ENCODE measurements at regions not wholly inside any gene's neighbourhood (a gene's known extent, or its start where the extent isn't known, plus 50 kb on each side); places are given as distances from the start of the nearest gene placed in this dataset.

GRCh38 chr11:90601261-90601660 is 378.4 kb upstream of the CHORDC1 start:
- no peaks in the 10 kb centered on the region for H3K79me2 ChIP-seq (ENCODE audit: control insufficient read depth, low read length)
- H3K4me3 ChIP-seq (ENCODE audit: low read length) = no peak overlapping the region
- no peak overlapping the region for H3K4me2 ChIP-seq (ENCODE audit: low read length)
- no peak for TF ChIP-seq EZH2phosphoT487 (IDR thresholded peaks at IDR 0.05; ENCODE audit: borderline replicate concordance, low read length)
- TF ChIP-seq, protein P1, sequence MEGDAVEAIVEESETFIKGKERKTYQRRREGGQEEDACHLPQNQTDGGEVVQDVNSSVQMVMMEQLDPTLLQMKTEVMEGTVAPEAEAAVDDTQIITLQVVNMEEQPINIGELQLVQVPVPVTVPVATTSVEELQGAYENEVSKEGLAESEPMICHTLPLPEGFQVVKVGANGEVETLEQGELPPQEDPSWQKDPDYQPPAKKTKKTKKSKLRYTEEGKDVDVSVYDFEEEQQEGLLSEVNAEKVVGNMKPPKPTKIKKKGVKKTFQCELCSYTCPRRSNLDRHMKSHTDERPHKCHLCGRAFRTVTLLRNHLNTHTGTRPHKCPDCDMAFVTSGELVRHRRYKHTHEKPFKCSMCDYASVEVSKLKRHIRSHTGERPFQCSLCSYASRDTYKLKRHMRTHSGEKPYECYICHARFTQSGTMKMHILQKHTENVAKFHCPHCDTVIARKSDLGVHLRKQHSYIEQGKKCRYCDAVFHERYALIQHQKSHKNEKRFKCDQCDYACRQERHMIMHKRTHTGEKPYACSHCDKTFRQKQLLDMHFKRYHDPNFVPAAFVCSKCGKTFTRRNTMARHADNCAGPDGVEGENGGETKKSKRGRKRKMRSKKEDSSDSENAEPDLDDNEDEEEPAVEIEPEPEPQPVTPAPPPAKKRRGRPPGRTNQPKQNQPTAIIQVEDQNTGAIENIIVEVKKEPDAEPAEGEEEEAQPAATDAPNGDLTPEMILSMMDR (IDR thresholded peaks at IDR 0.05; ENCODE audit: low read depth, low read length, poor library complexity, severe bottlenecking) = no peak
- no peak overlapping the region for H3K27ac ChIP-seq (ENCODE audit: low read depth, low read length)
- H3K27me3 ChIP-seq (ENCODE audit: control insufficient read depth, low read length) = no peaks in the 10 kb centered on the region
- no peaks in the 10 kb centered on the region for H3K36me3 ChIP-seq (ENCODE audit: control insufficient read depth, low read length)
- no peaks in the 10 kb centered on the region for H3K9me2 ChIP-seq (replicated peaks; ENCODE audit: control insufficient read depth, low read length)
- no peaks in the 10 kb centered on the region for H4K20me1 ChIP-seq (ENCODE audit: control insufficient read depth, insufficient read depth, low read depth, low read length)
- H3F3A ChIP-seq (ENCODE audit: control insufficient read depth, insufficient read depth) = no peaks in the 10 kb centered on the region
- no peaks in the 10 kb centered on the region for H3K4me1 ChIP-seq (ENCODE audit: control insufficient read depth, low read length)
- no peaks in the 10 kb centered on the region for H3K9me3 ChIP-seq (ENCODE audit: control insufficient read depth, insufficient read depth, low read length)

DNA sequence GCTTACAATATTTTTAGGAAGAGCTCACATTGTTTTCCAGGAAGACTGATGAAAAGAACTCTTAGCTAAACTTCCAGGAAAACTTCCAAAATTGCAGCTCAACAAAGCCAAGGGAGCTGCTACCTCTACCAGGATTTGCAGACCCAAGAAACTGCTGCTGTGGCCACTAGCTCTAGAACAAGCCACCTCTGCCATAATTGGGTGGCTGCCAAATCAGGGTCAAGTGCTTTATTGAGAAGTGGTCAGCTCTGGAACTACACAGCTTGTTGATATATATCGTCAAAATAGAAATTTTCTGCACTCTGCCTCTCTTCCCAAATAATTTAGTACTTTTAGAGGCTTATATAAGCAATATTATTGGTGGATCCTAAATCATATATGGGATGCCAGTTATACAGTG is 371.8 kb upstream of the CHORDC1 start:
- H3K36me3 ChIP-seq (ENCODE audit: control insufficient read depth, low read length) = no peaks in the 10 kb centered on the region
- no peak overlapping the region for H3K4me2 ChIP-seq (ENCODE audit: low read length)

GRCh38 chr11:90593099-90593498 is 370.2 kb upstream of the CHORDC1 start:
- H3F3A ChIP-seq (ENCODE audit: control insufficient read depth, insufficient read depth) = no peaks in the 10 kb centered on the region
- H4K20me1 ChIP-seq (ENCODE audit: control insufficient read depth, insufficient read depth, low read depth, low read length) = no peaks in the 10 kb centered on the region
- H3K36me3 ChIP-seq (ENCODE audit: control insufficient read depth, low read length) = no peaks in the 10 kb centered on the region
- TF ChIP-seq EZH2phosphoT487 (IDR thresholded peaks at IDR 0.05; ENCODE audit: borderline replicate concordance, low read length) = no peak
- TF ChIP-seq, protein P1 (IDR thresholded peaks at IDR 0.05; ENCODE audit: low read depth, low read length, poor library complexity, severe bottlenecking) = no peak
- H3K4me1 ChIP-seq (ENCODE audit: control insufficient read depth, low read length) = no peaks in the 10 kb centered on the region
- H3K27ac ChIP-seq (ENCODE audit: low read depth, low read length) = no peak overlapping the region
- H3K4me3 ChIP-seq (ENCODE audit: low read length) = no peak overlapping the region
- H3K27me3 ChIP-seq (ENCODE audit: control insufficient read depth, low read length) = no peaks in the 10 kb centered on the region
- H3K9me3 ChIP-seq (ENCODE audit: control insufficient read depth, insufficient read depth, low read length) = no peaks in the 10 kb centered on the region
- no peaks in the 10 kb centered on the region for H3K79me2 ChIP-seq (ENCODE audit: control insufficient read depth, low read length)
- H3K9me2 ChIP-seq (replicated peaks; ENCODE audit: control insufficient read depth, low read length) = no peaks in the 10 kb centered on the region
- H3K4me2 ChIP-seq (ENCODE audit: low read length) = no peak overlapping the region

More for the DNA sequence above, 371.8 kb upstream of the CHORDC1 start:
- H3K4me1 ChIP-seq (ENCODE audit: control insufficient read depth, low read length) = no peaks in the 10 kb centered on the region
- no peak overlapping the region for H3K4me3 ChIP-seq (ENCODE audit: low read length)
- no peaks in the 10 kb centered on the region for H3F3A ChIP-seq (ENCODE audit: control insufficient read depth, insufficient read depth)
- H3K9me3 ChIP-seq (ENCODE audit: control insufficient read depth, insufficient read depth, low read length) = no peaks in the 10 kb centered on the region
- no peaks in the 10 kb centered on the region for H3K27me3 ChIP-seq (ENCODE audit: control insufficient read depth, low read length)
- H3K9me2 ChIP-seq (replicated peaks; ENCODE audit: control insufficient read depth, low read length) = no peaks in the 10 kb centered on the region
- H4K20me1 ChIP-seq (ENCODE audit: control insufficient read depth, insufficient read depth, low read depth, low read length) = no peaks in the 10 kb centered on the region
- TF ChIP-seq, protein P1 (IDR thresholded peaks at IDR 0.05; ENCODE audit: low read depth, low read length, poor library complexity, severe bottlenecking) = no peak
- no peak for TF ChIP-seq EZH2phosphoT487 (IDR thresholded peaks at IDR 0.05; ENCODE audit: borderline replicate concordance, low read length)
- H3K79me2 ChIP-seq (ENCODE audit: control insufficient read depth, low read length) = no peaks in the 10 kb centered on the region
- no peak overlapping the region for H3K27ac ChIP-seq (ENCODE audit: low read depth, low read length)

GRCh38 chr11:90590286-90590685 is 367.4 kb upstream of the CHORDC1 start:
- Histone ChIP-seq H3K36me3 (ENCODE audit: control insufficient read depth, low read length) (no peaks in the 10 kb centered on the region), H3K27me3 (ENCODE audit: control insufficient read depth, low read length) (no peaks in the 10 kb centered on the region), H4K20me1 (ENCODE audit: control insufficient read depth, insufficient read depth, low read depth, low read length) (no peaks in the 10 kb centered on the region), H3K9me3 (ENCODE audit: control insufficient read depth, insufficient read depth, low read length) (no peaks in the 10 kb centered on the region), H3K4me2 (ENCODE audit: low read length) (no peak overlapping the region), H3K4me3 (ENCODE audit: low read length) (no peak overlapping the region), H3K27ac (ENCODE audit: low read depth, low read length) (no peak overlapping the region), H3K4me1 (ENCODE audit: control insufficient read depth, low read length) (no peaks in the 10 kb centered on the region), H3K79me2 (ENCODE audit: control insufficient read depth, low read length) (no peaks in the 10 kb centered on the region), H3F3A (ENCODE audit: control insufficient read depth, insufficient read depth) (no peaks in the 10 kb centered on the region), H3K9me2 (replicated peaks; ENCODE audit: control insufficient read depth, low read length) (no peaks in the 10 kb centered on the region)
- no peak for TF ChIP-seq EZH2phosphoT487 (IDR thresholded peaks at IDR 0.05; ENCODE audit: borderline replicate concordance, low read length)
- TF ChIP-seq, protein P1 (IDR thresholded peaks at IDR 0.05; ENCODE audit: low read depth, low read length, poor library complexity, severe bottlenecking) = no peak

All from DOHH2 (cell line).